Right renal cortex interstitium (tissue), 3 donors: ENCODE measurements at regions not wholly inside any gene's neighbourhood (a gene's known extent, or its start where the extent isn't known, plus 50 kb on each side); places are given as distances from the start of the nearest gene placed in this dataset.

Source experiments
- DNase-seq, 3 donors: peaks; one replicate each; pipeline ENCODE4 v3.0.0-alpha.2; 2013; ENCODE audit warnings: low read depth in 3 of 3, low spot score in 2 of 3

GRCh38 chr13:74329962-74330361, 195.8 kb upstream of the KLF12 start:
- DNase-seq, result no peak

GRCh38 chr13:74325106-74325505, 190.9 kb upstream of the KLF12 start:
- DNase-seq, result no peak

GRCh38 chr13:74324338-74324737, 190.1 kb upstream of the KLF12 start:
- DNase-seq, result no peak

- no peak for DNase-seq
Measured at GRCh38 chr13:74322562-74322961, 188.4 kb upstream of the KLF12 start.

GRCh38 chr13:74320282-74320681, 186.1 kb upstream of the KLF12 start:
- DNase-seq, result no peak

GRCh38 chr13:74316547-74316946, 182.3 kb upstream of the KLF12 start:
- DNase-seq, result no peak

GRCh38 chr13:74306496-74306895, 172.3 kb upstream of the KLF12 start:
- no peak for DNase-seq

GRCh38 chr13:74305876-74306275, 171.7 kb upstream of the KLF12 start:
- no peak for DNase-seq

GRCh38 chr13:74301258-74301935, 167.2 kb upstream of the KLF12 start:
- DNase-seq, result no peak

GRCh38 chr13:74300162-74300561, 166.0 kb upstream of the KLF12 start:
- DNase-seq, result no peak

- no peak for DNase-seq
Measured at GRCh38 chr13:74299721-74300120, 165.5 kb upstream of the KLF12 start.

GRCh38 chr13:74298923-74299322, 164.7 kb upstream of the KLF12 start:
- DNase-seq, result no peak

- DNase-seq, result peak in 2 of 3 donors; percentile 88 to 91
Measured at GRCh38 chr13:74289861-74290773, 155.9 kb upstream of the KLF12 start.

- DNase-seq, result no peak
Measured at GRCh38 chr13:74289107-74289506, 154.9 kb upstream of the KLF12 start.

GRCh38 chr13:74288361-74288911, 154.2 kb upstream of the KLF12 start:
- no peak for DNase-seq

GRCh38 chr13:74287724-74288169, 153.5 kb upstream of the KLF12 start:
- DNase-seq, result peak in 2 of 3 donors; percentile 88

- no peak for DNase-seq
Measured at GRCh38 chr13:74280795-74281490, 146.7 kb upstream of the KLF12 start.

- DNase-seq, result no peak
Measured at GRCh38 chr13:74280093-74280794, 146.0 kb upstream of the KLF12 start.

- no peak for DNase-seq
Measured at GRCh38 chr13:74278901-74279300, 144.7 kb upstream of the KLF12 start.

GRCh38 chr13:74274916-74275315, 140.7 kb upstream of the KLF12 start:
- no peak for DNase-seq
